Embryonic facial prominence (tissue), 1 donor: ENCODE measurements at regions not wholly inside any gene's neighbourhood (a gene's known extent, or its start where the extent isn't known, plus 50 kb on each side); places are given as distances from the start of the nearest gene placed in this dataset.
"Not testable (repeated sequence)": the region's sequence is repeated elsewhere in the genome, so short reads cannot be mapped to it uniquely, and the experiment has no call there.

ENCODE experiments used
- DNase-seq: peaks from one replicate; pipeline ENCODE4 v3.0.0-alpha.2; 2016; ENCODE audit errors: extremely low spot score

- DNase-seq: not testable (repeated sequence)
Measured at GRCh38 chr16:87049216-87049615, 268.0 kb downstream of the C16orf95 start.

GRCh38 chr16:87050142-87050541 lies 267.1 kb downstream of the C16orf95 start:
- no peak for DNase-seq

GRCh38 chr16:87051526-87052320 lies 265.5 kb downstream of the C16orf95 start:
- no peak for DNase-seq

GRCh38 chr16:87052506-87052905 lies 264.7 kb downstream of the C16orf95 start:
- DNase-seq: no peak

- DNase-seq: no peak
Measured at GRCh38 chr16:87053016-87053982, 263.9 kb downstream of the C16orf95 start.

- DNase-seq: no peak
Measured at GRCh38 chr16:87054154-87054553, 263.0 kb downstream of the C16orf95 start.

- no peak for DNase-seq
Measured at GRCh38 chr16:87054856-87055255, 262.3 kb downstream of the C16orf95 start.

GRCh38 chr16:87056083-87056482 lies 261.1 kb downstream of the C16orf95 start:
- DNase-seq: no peak

GRCh38 chr16:87056551-87056950 lies 260.6 kb downstream of the C16orf95 start:
- no peak for DNase-seq

- no peak for DNase-seq
Measured at GRCh38 chr16:87057211-87057881, 259.8 kb downstream of the C16orf95 start.

GRCh38 chr16:87057951-87058560 lies 259.1 kb downstream of the C16orf95 start:
- DNase-seq: no peak

GRCh38 chr16:87058728-87059250 lies 258.4 kb downstream of the C16orf95 start:
- no peak for DNase-seq

- no peak for DNase-seq
Measured at GRCh38 chr16:87060034-87060986, 256.9 kb downstream of the C16orf95 start.

- no peak for DNase-seq
Measured at GRCh38 chr16:87061243-87061920, 255.8 kb downstream of the C16orf95 start.

GRCh38 chr16:87062569-87063442 lies 254.4 kb downstream of the C16orf95 start:
- peak; percentile 34 for DNase-seq

GRCh38 chr16:87063543-87063942 lies 253.6 kb downstream of the C16orf95 start:
- DNase-seq: no peak

GRCh38 chr16:87064731-87065445 lies 252.3 kb downstream of the C16orf95 start:
- DNase-seq: no peak
